C4-2B (cell line): ENCODE measurements at regions not wholly inside any gene's neighbourhood (a gene's known extent, or its start where the extent isn't known, plus 50 kb on each side); places are given as distances from the start of the nearest gene placed in this dataset.

Experiments
- H3K27ac ChIP-seq: fragments of 450-650 bp; 2 replicates; pipeline ENCODE4 v1.5.1; 2017
- ZFX ChIP-seq: fragments of 450-650 bp; IDR thresholded peaks from 2 replicates; pipeline ENCODE4 v1.6.1; 2017
- TF ChIP-seq, protein P1 (sequence below): fragments of 450-650 bp; conservative IDR thresholded peaks from 2 replicates; pipeline ENCODE4 v1.5.1; 2017; ENCODE audit warnings: mild to moderate bottlenecking

DNA sequence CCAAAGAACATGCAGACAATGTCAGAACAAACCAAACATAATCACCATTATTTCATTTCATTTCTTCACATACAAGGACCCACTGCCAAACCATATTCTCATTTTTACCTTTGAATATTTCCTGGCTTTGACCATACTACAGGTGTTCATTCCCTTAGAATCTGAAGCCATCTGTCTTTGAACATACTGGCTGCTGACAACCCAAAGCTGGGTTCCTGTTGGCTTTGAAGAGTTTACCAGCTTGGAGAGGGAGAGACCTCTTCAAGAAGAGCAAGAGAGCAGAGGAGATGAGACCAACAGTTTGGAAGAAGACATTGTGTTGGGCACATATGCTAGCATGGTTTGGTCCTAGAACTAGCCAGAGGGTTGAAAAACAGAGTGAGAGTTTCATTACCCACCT, 145.6 kb upstream of the KCNIP4 start:
- H3K27ac ChIP-seq, result no peak overlapping the region
- no peak for TF ChIP-seq ZFX
- TF ChIP-seq, protein P1, sequence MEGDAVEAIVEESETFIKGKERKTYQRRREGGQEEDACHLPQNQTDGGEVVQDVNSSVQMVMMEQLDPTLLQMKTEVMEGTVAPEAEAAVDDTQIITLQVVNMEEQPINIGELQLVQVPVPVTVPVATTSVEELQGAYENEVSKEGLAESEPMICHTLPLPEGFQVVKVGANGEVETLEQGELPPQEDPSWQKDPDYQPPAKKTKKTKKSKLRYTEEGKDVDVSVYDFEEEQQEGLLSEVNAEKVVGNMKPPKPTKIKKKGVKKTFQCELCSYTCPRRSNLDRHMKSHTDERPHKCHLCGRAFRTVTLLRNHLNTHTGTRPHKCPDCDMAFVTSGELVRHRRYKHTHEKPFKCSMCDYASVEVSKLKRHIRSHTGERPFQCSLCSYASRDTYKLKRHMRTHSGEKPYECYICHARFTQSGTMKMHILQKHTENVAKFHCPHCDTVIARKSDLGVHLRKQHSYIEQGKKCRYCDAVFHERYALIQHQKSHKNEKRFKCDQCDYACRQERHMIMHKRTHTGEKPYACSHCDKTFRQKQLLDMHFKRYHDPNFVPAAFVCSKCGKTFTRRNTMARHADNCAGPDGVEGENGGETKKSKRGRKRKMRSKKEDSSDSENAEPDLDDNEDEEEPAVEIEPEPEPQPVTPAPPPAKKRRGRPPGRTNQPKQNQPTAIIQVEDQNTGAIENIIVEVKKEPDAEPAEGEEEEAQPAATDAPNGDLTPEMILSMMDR, result no peak

DNA sequence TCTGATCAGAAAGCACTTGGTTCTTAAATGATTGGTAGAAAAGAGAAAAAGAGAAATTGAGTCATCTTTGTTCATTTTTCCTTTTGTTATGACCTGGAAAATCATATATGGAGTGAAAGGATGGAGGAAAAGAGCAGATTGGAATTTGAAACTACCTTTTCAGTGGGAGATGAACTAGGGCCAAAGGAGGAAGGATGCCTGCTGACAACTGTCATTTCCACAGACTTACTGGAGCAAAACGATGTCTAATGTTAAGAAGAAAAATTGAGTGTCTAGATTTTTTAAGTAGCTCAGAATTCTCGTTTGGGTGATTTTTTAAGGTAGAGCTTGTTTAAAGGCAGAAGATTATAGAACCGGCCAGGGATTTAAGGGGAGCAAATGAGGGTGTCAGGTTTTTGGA, 144.6 kb upstream of the KCNIP4 start:
- TF ChIP-seq, protein P1, result no peak
- TF ChIP-seq ZFX, result no peak
- no peak overlapping the region for H3K27ac ChIP-seq

DNA sequence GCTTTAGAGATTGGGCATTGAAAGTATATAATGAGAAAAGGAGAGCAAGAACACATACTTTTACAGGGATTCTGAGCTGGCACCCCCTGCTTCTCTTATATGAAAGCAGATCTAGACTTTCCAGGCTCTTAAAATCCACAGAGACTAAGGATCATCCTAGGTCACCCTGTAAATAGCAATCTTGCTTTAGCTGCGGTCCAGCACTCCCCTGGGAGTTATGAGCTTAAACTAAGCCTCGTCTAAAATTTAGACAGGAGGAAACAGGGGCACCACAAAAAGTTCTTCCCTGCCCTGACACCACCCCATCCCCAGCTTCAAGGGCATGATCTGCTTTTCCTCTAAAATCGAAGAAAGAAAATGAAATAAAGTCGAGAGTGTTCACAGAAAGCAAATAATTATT, 143.3 kb upstream of the KCNIP4 start:
- TF ChIP-seq, protein P1, result no peak
- no peak for TF ChIP-seq ZFX
- no peak overlapping the region for H3K27ac ChIP-seq

DNA sequence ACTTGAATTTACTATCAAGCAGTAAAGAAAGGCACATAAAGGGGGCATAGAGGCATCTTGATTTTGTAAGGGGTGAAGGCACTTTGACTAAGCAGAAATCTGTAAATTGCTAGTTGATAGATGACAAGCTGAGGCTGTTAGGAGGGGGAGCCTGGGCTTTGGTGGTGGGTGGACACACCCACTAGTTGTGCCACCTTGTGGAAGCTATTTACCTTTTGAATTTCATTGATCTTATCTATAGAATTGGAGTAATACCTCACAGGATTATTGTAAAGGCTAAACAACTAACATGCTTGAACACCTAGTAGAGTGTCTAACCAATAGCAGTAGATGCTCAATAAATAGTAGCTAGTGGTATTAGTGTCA, 142.8 kb upstream of the KCNIP4 start:
- TF ChIP-seq, protein P1, result no peak; the same call in 1 of the 2 replicates
- no peak for TF ChIP-seq ZFX
- H3K27ac ChIP-seq, result no peak overlapping the region

DNA sequence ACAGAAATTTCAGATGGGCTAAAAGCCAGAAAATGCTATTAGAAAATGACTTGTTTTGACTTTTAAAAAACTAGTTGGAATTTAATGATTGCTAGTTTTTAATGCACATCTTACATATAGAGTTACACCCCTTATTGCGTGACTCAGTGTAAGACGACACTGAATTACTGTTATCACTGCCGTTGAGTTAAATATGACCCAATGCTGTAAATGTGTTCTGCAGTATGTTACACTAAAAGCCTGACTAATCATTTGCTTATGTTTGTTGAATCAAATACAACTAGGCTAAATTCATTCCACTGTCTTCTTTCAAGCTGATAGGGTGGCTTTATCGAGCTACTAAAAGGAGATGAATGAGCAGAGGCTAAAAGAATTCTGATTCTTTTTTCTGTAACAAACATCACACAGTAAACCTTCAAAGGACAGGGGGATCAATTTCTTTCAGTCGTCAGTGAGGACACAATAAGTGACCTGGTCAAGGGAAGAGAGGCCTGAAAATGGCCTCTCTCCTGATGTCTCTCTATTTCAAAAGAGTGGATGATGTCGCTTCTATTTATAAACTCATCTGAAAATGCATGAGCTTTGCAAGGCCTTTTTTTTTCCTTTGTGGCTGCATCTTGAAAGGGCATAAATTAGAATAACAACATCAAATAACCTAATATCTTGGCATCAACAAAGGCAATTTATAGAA, 142.2 kb upstream of the KCNIP4 start:
- no peak overlapping the region for H3K27ac ChIP-seq
- TF ChIP-seq, protein P1, result no peak
- no peak for TF ChIP-seq ZFX

DNA sequence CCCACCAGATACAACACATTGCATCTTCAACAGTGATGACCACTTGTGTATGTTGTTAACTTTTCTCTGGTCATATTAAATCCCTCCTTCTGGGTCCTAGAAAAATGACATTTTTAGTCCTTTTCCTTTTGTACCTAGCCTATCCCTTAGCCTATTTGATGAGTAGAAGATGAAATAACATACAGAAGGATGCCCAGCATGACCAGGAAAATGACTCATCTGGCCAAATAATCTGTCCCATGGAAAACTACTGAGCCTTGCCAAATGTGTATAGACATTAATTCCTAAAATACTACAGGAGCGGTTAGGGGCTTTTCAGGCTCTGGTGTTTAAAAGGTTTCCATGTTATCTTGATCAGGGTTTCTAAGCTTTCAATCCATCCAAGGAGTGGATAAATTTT, 129.0 kb upstream of the KCNIP4 start:
- no peak for TF ChIP-seq ZFX
- TF ChIP-seq, protein P1, result no peak
- no peak overlapping the region for H3K27ac ChIP-seq

DNA sequence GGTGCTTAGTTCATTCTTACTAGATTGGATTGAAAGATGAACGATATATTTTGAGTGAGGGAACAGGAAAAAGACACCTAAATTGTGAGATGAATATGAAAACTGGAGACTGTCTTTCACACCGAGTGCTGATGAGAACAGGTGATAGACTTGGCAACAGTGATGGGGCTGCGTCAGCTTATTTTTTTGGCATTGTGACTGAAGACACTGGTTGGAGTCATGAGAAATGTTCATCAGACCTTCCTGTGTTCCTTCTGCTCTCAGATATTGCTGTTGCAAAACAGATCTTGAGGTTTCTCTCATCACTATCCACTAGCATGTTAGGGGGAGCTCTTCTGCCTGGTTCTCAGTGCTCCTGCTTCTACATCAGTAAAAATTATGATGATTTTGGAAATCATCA, 124.2 kb upstream of the KCNIP4 start:
- no peak for TF ChIP-seq ZFX
- TF ChIP-seq, protein P1, result no peak
- no peak overlapping the region for H3K27ac ChIP-seq
